ENCODE measurements at regions not wholly inside any gene's neighbourhood (a gene's known extent, or its start where the extent isn't known, plus 50 kb on each side); places are given as distances from the start of the nearest gene placed in this dataset.

DNA sequence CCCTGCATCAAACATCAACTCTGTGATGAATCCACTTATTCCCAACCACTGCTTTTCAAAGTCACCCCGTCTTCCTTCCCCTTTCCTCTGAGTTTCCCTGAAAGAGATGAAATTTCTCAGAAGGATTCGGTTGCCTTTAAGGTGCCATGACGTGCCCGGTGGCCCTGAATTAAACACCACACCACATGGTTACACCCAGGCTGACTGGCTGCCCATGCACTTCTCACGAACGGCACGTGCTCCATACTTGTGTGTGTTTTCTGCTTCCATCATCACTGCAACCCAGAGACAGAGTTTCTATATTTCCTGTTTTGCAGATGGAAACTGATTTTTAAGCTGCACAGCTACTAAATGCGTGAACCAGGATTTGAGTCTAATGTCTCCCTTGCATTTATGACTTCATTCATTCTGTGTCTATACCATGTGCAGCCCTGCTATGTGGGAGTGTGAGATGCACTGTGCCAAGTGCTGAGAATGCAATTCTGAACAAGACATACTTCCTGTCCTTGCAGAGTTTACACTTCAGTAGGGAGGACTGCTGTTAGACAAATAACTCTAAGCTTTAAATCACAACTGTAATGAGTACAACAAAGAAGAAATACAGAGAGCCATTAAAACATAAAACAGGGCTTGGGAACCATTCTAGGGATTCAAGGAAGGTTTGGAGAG lies 162.9 kb downstream of the NXNL2 start:
- intact Hi-C loops (cut with micrococcal nuclease) = no loop called here
- no peak overlapping the region for H3K4me3 Mint-ChIP-seq
- no peaks in the 10 kb centered on the region for H3K36me3 Mint-ChIP-seq (ENCODE audit: low read depth)
- ChIA-PET CTCF (no interaction called here), POLR2A (no interaction called here)
- TF ChIP-seq, protein P1, sequence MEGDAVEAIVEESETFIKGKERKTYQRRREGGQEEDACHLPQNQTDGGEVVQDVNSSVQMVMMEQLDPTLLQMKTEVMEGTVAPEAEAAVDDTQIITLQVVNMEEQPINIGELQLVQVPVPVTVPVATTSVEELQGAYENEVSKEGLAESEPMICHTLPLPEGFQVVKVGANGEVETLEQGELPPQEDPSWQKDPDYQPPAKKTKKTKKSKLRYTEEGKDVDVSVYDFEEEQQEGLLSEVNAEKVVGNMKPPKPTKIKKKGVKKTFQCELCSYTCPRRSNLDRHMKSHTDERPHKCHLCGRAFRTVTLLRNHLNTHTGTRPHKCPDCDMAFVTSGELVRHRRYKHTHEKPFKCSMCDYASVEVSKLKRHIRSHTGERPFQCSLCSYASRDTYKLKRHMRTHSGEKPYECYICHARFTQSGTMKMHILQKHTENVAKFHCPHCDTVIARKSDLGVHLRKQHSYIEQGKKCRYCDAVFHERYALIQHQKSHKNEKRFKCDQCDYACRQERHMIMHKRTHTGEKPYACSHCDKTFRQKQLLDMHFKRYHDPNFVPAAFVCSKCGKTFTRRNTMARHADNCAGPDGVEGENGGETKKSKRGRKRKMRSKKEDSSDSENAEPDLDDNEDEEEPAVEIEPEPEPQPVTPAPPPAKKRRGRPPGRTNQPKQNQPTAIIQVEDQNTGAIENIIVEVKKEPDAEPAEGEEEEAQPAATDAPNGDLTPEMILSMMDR (IDR thresholded peaks at IDR 0.05) = no peak
- H3K4me1 Mint-ChIP-seq (ENCODE audit: low read depth) = no peaks in the 10 kb centered on the region
- ATAC-seq (no peak), DNase-seq (no peak)
- no peak overlapping the region for H3K27ac Mint-ChIP-seq
- peaks cover 5% of the 10 kb centered on the region for H3K9me3 Mint-ChIP-seq
- H3K27me3 Mint-ChIP-seq = peaks cover 11% of the 10 kb centered on the region

DNA sequence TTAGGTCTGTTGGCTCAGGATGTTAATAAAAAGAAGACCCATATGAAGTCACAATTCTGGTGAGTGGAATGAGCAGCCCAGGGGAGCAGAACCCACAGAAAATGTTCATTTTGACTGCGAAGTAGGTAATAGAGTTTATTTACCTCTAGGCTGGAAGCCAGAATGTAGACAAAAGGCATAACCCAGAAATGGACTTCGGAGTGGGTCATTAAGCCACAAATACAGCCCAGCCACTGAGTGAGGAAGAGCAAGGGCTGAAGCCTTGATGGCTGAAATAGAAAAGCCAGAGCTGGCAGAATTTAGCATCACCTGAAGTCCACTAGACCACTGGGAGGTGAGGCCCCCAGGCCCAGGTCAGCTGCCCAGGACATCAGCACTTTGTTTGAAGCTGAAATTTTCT lies 168.0 kb downstream of the NXNL2 start:
- ChIA-PET CTCF (no interaction called here), POLR2A (no interaction called here)
- Mint-ChIP-seq H3K27ac (no peak overlapping the region), H3K36me3 (ENCODE audit: low read depth) (no peaks in the 10 kb centered on the region), H3K4me1 (ENCODE audit: low read depth) (no peaks in the 10 kb centered on the region), H3K4me3 (no peak overlapping the region), H3K9me3 (no peaks in the 10 kb centered on the region), H3K27me3 (peaks cover 3% of the 10 kb centered on the region)
- intact Hi-C loops (cut with micrococcal nuclease) = no loop called here
- ATAC-seq (no peak), DNase-seq (no peak)
- TF ChIP-seq, protein P1 (IDR thresholded peaks at IDR 0.05) = no peak

DNA sequence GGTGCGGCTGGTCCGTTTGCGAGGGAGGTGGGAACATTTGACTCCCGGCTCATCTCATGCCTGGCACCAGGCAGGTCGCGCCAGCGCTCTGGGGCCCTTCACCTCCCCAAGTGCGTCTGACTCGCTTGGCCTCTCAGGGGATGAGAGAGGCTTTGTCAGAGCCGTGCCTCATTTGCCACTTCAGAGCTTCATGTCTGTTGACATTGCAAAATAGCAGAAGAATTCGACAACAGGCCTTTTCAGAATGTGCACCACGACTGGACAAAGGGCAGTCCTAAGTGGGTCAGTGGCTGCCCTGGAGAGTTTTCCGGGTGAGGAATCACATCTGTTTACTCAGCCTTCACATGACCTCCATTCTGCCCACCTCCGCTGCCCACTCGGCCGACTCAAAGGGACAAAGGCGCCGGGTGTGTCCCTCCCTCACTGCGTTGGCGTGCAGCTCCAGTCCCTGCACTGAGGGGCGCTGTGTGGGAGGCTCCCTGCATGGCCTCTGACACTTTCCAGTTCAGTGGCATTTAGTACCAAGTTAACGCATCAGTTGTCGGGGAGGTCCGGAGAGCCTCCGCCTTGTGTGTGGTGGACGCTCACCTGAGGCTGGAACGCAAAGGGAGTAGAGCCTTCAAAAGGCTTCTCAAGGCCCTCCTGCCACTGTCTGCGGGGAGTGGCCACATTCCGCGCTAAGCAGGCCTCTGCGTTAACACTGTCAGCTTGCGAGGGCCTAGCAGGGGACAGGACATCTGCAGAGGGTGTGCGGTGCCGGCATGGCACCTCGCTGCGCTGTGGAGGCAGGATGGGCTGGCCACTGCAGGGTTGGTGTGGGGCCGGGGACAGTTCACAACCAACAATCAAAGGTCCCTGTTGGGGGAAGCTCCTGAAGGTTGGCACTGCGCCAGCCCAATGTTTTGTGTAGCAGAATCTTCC lies 171.5 kb downstream of the NXNL2 start:
- ATAC-seq = no peak

DNA sequence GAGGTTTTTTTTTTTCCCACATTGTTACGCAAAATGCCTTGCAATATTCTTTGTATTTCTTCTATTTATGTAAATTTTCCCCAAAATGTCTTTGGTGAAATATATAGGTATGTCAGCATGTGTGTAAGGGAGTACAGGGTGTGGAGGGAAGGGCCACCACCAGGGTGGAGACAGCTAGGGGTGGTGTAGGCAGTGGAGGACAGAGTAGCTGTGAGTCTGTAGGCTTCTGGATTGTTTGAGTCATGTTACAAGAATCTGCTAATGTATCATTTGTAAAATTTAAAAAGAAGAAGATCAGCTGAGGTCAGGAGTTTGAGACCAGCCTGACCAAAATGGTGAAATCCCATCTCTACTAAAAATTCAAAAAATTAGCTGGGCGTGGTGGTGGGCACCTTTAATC lies 175.5 kb downstream of the NXNL2 start:
- H3K4me1 Mint-ChIP-seq (ENCODE audit: low read depth) = no peaks in the 10 kb centered on the region
- no peak overlapping the region for H3K27ac Mint-ChIP-seq
- no peaks in the 10 kb centered on the region for H3K9me3 Mint-ChIP-seq
- ATAC-seq = no peak
- peaks cover 4% of the 10 kb centered on the region for H3K27me3 Mint-ChIP-seq
- H3K4me3 Mint-ChIP-seq = no peak overlapping the region
- intact Hi-C loops (cut with micrococcal nuclease) = no loop called here
- ChIA-PET CTCF (no interaction called here), POLR2A (interaction anchor here (0.7 kb wide), 1 partner anchor 25 kb away, joined by 3 read pairs; no protein-coding TSS in a partner anchor)
- TF ChIP-seq, protein P1 (IDR thresholded peaks at IDR 0.05) = no peak
- DNase-seq = no peak
- no peaks in the 10 kb centered on the region for H3K36me3 Mint-ChIP-seq (ENCODE audit: low read depth)

More for the DNA sequence above, 171.5 kb downstream of the NXNL2 start:
- Mint-ChIP-seq H3K36me3 (ENCODE audit: low read depth) (no peaks in the 10 kb centered on the region), H3K4me3 (no peak overlapping the region), H3K4me1 (ENCODE audit: low read depth) (no peaks in the 10 kb centered on the region), H3K27ac (no peak overlapping the region), H3K9me3 (no peaks in the 10 kb centered on the region), H3K27me3 (peaks cover 1% of the 10 kb centered on the region)
- ChIA-PET CTCF (no interaction called here), POLR2A (no interaction called here)
- no peak for DNase-seq
- TF ChIP-seq, protein P1 (IDR thresholded peaks at IDR 0.05) = no peak
- intact Hi-C loops (cut with micrococcal nuclease) = no loop called here

DNA sequence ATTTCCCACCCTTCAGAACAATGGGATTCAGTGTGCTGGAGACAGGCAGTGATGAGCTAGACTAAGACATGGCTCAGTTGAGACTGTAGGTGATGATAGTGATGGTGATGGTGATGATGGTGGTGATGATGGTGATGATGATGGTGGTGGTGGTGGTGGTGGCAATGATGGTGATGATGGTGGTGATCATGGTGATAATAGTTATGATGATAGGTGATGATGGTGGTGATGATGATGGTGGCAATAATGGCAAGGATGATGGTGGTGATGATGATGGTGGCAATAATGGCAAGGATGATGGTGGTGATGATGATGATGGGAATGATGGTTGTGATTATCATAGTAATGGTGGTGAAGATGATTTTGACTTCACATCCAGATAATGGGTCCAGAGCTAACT lies 176.7 kb downstream of the NXNL2 start:
- ChIA-PET POLR2A (no interaction called here), CTCF (interaction anchor here (1.3 kb wide), 1 partner anchor 33 kb away, joined by 5 read pairs; no protein-coding TSS in a partner anchor)
- intact Hi-C loops (cut with micrococcal nuclease) = no loop called here
- TF ChIP-seq, protein P1 (IDR thresholded peaks at IDR 0.05) = no peak
- Mint-ChIP-seq H3K4me3 (no peak overlapping the region), H3K27me3 (peaks cover 4% of the 10 kb centered on the region), H3K36me3 (ENCODE audit: low read depth) (no peaks in the 10 kb centered on the region), H3K9me3 (no peaks in the 10 kb centered on the region), H3K4me1 (ENCODE audit: low read depth) (no peaks in the 10 kb centered on the region), H3K27ac (no peak overlapping the region)
- no peak for DNase-seq
- ATAC-seq = no peak

Measured in activated CD8-positive, alpha-beta T cell treated with anti-CD3 and anti-CD28 coated beads for 36 hours (primary cell).